Endodermal cell (in vitro differentiated cells): ENCODE measurements at regions not wholly inside any gene's neighbourhood (a gene's known extent, or its start where the extent isn't known, plus 50 kb on each side); places are given as distances from the start of the nearest gene placed in this dataset.

Experiments used
- DNase-seq: peaks from one replicate; pipeline ENCODE4 v3.0.0-alpha.2; 2017
- H3K27ac ChIP-seq: 2 replicates; pipeline ENCODE4 v1.5.1; 2013; ENCODE audit warnings: mild to moderate bottlenecking, low read depth, low read length, moderate library complexity
- H3K27me3 ChIP-seq: 2 replicates; pipeline ENCODE4 v1.6.1; 2013; ENCODE audit warnings: mild to moderate bottlenecking, low read length, moderate library complexity; ENCODE audit not compliant: insufficient read depth, control insufficient read depth, poor library complexity, severe bottlenecking
- H3K36me3 ChIP-seq: 2 replicates; pipeline ENCODE4 v1.7.0; 2013; ENCODE audit warnings: mild to moderate bottlenecking, low read length, moderate library complexity; ENCODE audit not compliant: control insufficient read depth, insufficient read depth
- H3K4me1 ChIP-seq: one replicate; pipeline ENCODE4 v1.7.0; 2013; ENCODE audit warnings: low read length; ENCODE audit not compliant: control insufficient read depth, insufficient read depth
- H3K4me3 ChIP-seq: 2 replicates; pipeline ENCODE4 v1.5.1; 2013; ENCODE audit warnings: mild to moderate bottlenecking, low read length, moderate library complexity
- H3K9ac ChIP-seq: 2 replicates; pipeline ENCODE4 v1.6.1; 2013; ENCODE audit warnings: mild to moderate bottlenecking, low read length, moderate library complexity; ENCODE audit not compliant: poor library complexity, severe bottlenecking; ENCODE audit errors: extremely low read depth
- H3K9me3 ChIP-seq: 2 replicates; pipeline ENCODE4 v1.6.1; 2013; ENCODE audit warnings: mild to moderate bottlenecking, low read length, moderate library complexity; ENCODE audit not compliant: control insufficient read depth
- H3K27ac Mint-ChIP-seq: 2 replicates; pipeline ENCODE4 v1.8.0; 2020; ENCODE audit warnings: mixed read lengths
- H3K27me3 Mint-ChIP-seq: 2 replicates; pipeline ENCODE4 v1.8.0; 2021; ENCODE audit warnings: mild to moderate bottlenecking, mixed read lengths; ENCODE audit not compliant: insufficient read depth
- H3K36me3 Mint-ChIP-seq: 2 replicates; pipeline ENCODE4 v1.8.0; 2020; ENCODE audit warnings: low read depth, mixed read lengths
- H3K4me1 Mint-ChIP-seq: 2 replicates; pipeline ENCODE4 v1.8.0; 2020; ENCODE audit warnings: mixed read lengths
- H3K4me3 Mint-ChIP-seq: 2 replicates; pipeline ENCODE4 v1.8.0; 2020; ENCODE audit warnings: mild to moderate bottlenecking, moderate library complexity, mixed read lengths
- H3K9me3 Mint-ChIP-seq: 2 replicates; pipeline ENCODE4 v1.8.0; 2020; ENCODE audit warnings: mild to moderate bottlenecking, mixed read lengths
- WGBS, 2 experiments: methylation state at CpG; one replicate each; pipeline versions ENCODE4 v1.1.5 to v1.1.7; 2013; ENCODE audit warnings: missing lambda C conversion rate in 2 of 2, mixed read lengths in 1 of 2; ENCODE audit not compliant: insufficient coverage in 1 of 2, insufficient read length in 1 of 2; 5-methylcytosine and 5-hydroxymethylcytosine counted together
- TF ChIP-seq, protein P1 (sequence below): fragments of 200-600 bp; sonication (generic); conservative IDR thresholded peaks from 2 replicates; pipeline ENCODE4 v1.5.0; 2021; ENCODE audit warnings: antibody characterized with exemption, mild to moderate bottlenecking

DNA sequence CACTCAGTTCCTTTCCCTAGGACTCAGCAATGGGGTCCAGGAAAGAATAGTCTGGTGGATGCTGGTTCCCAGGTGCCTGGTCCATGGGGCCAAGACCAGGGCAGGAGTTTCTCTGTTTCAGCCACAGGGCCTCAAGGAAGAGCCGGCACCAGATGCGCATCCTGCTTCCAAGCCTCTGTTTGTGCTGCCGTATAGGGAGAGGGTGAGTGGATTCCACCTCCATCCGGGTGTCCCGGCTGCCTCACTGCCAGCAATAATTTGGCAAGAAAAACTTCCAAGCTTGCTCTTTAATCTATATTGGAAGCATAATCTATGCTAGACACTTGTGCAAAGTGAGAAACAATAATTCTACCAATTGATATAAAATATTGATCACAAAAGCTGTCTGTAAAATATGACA lies 261.2 kb upstream of the HS6ST1 start:
- WGBS, 2 experiments, result 95 to 100% methylated on average over 1 to 5 of the region's 5 CpGs
- no peak overlapping the region for H3K27ac ChIP-seq
- Mint-ChIP-seq H3K9me3 (peaks cover 3% of the 10 kb centered on the region), H3K36me3 (no peaks in the 10 kb centered on the region), H3K4me1 (no peaks in the 10 kb centered on the region), H3K27ac (no peak overlapping the region), H3K27me3 (no peaks in the 10 kb centered on the region), H3K4me3 (no peak overlapping the region)
- no peak for DNase-seq
- TF ChIP-seq, protein P1, sequence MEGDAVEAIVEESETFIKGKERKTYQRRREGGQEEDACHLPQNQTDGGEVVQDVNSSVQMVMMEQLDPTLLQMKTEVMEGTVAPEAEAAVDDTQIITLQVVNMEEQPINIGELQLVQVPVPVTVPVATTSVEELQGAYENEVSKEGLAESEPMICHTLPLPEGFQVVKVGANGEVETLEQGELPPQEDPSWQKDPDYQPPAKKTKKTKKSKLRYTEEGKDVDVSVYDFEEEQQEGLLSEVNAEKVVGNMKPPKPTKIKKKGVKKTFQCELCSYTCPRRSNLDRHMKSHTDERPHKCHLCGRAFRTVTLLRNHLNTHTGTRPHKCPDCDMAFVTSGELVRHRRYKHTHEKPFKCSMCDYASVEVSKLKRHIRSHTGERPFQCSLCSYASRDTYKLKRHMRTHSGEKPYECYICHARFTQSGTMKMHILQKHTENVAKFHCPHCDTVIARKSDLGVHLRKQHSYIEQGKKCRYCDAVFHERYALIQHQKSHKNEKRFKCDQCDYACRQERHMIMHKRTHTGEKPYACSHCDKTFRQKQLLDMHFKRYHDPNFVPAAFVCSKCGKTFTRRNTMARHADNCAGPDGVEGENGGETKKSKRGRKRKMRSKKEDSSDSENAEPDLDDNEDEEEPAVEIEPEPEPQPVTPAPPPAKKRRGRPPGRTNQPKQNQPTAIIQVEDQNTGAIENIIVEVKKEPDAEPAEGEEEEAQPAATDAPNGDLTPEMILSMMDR, result no peak
- no peaks in the 10 kb centered on the region for H3K36me3 ChIP-seq
- no peaks in the 10 kb centered on the region for H3K27me3 ChIP-seq
- no peaks in the 10 kb centered on the region for H3K4me1 ChIP-seq
- no peak overlapping the region for H3K4me3 ChIP-seq
- no peak overlapping the region for H3K9ac ChIP-seq
- H3K9me3 ChIP-seq, result no peaks in the 10 kb centered on the region

DNA sequence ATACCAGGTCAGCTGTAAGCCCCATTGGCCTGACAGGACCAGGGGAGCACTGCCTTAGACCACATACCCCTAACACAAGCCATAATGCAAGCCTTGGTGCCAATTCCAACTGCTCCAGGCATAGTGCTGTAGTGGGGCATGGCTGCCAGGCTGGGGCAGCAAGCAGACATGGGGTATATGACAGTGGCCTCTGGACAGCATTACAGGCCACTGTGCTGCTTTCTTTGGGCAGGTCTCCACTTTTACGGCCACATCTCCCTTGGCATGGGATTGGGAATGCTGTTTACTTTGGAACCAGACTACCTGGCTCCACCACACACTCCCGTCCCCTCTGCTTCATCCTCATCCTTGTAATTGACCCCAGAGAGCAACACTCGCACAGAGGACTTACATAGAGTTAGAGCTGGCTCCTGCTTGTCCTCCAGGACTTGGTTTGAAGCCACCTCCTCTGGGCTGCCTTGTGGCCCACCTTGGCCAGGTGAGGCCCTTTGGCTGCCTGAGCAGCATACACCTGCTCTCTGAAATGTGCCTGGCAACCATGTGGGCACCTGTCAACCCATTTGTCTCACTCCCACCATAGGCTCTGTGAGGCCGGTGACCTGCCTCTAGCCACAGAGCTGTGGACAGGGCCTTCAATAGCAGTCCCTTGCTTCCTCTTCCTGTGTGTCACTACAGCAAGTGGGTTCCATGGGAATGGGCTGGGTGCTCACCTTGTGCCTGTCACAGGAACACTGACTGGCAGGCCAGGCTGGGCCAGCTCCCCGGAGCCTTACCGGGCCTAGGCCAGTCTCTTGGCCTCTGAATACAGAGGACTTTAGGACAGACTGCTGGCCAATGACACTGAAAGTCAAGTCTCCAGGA lies 262.6 kb upstream of the HS6ST1 start:
- Mint-ChIP-seq H3K4me1 (no peaks in the 10 kb centered on the region), H3K36me3 (no peaks in the 10 kb centered on the region), H3K27ac (no peak overlapping the region), H3K9me3 (peaks cover 3% of the 10 kb centered on the region), H3K4me3 (no peak overlapping the region), H3K27me3 (no peaks in the 10 kb centered on the region)
- Histone ChIP-seq H3K27me3 (no peaks in the 10 kb centered on the region), H3K4me1 (no peaks in the 10 kb centered on the region), H3K4me3 (no peak overlapping the region), H3K9ac (no peak overlapping the region), H3K9me3 (no peaks in the 10 kb centered on the region), H3K27ac (no peak overlapping the region), H3K36me3 (no peaks in the 10 kb centered on the region)
- 94 to 95% methylated on average over 6 of the region's 6 CpGs for whole genome bisulfite sequencing, 2 experiments
- TF ChIP-seq, protein P1, result no peak
- DNase-seq, result no peak

DNA sequence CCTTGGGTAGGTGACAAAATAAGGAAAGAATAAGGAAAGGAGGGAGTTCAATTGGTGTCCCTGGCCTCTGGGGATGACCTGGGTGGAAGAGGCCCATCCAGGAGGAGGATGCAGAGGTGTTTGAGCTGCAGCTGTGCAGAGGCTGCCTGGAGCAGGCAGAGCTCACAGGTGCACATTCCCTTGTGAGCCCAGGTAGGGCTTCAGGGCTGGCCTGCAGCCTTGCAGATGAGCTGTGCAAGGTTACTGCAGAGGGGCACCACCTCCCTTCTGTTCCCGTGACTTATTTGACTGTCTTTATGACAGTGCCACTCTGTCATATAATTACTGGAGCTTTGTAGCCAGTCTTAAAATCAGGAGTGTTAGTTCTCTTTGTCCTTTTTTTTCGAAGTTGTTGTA lies 263.2 kb upstream of the HS6ST1 start:
- Mint-ChIP-seq H3K4me1 (no peaks in the 10 kb centered on the region), H3K27me3 (no peaks in the 10 kb centered on the region), H3K4me3 (no peak overlapping the region), H3K27ac (no peak overlapping the region), H3K36me3 (no peaks in the 10 kb centered on the region), H3K9me3 (peaks cover 3% of the 10 kb centered on the region)
- Histone ChIP-seq H3K27ac (no peak overlapping the region), H3K36me3 (no peaks in the 10 kb centered on the region), H3K9me3 (no peaks in the 10 kb centered on the region), H3K4me3 (no peak overlapping the region), H3K4me1 (no peaks in the 10 kb centered on the region), H3K9ac (no peak overlapping the region), H3K27me3 (no peaks in the 10 kb centered on the region)
- WGBS, 2 experiments, result 98 to 100% methylated on average over 1 to 2 of the region's 2 CpGs
- no peak for DNase-seq
- TF ChIP-seq, protein P1, result no peak
